GM12878 (cell line): ENCODE measurements at regions not wholly inside any gene's neighbourhood (a gene's known extent, or its start where the extent isn't known, plus 50 kb on each side); places are given as distances from the start of the nearest gene placed in this dataset.

ENCODE experiments used
- CREM ChIP-seq: IDR thresholded peaks from 2 replicates; pipeline ENCODE4 v1.6.1; 2014; ENCODE audit warnings: antibody characterized with exemption, low read depth
- EED ChIP-seq: sonication (generic); IDR thresholded peaks from 2 replicates; pipeline ENCODE4 v1.6.1; 2016; ENCODE audit warnings: antibody characterized with exemption, low read depth
- IKZF2 ChIP-seq, 2 experiments: fragments of 450-650 bp; IDR thresholded peaks; 2 replicates each; pipeline ENCODE4 v1.6.1; 2017; ENCODE audit warnings: mild to moderate bottlenecking in 2 of 2, moderate library complexity in 2 of 2
- IRF3 ChIP-seq: fragments of 450-650 bp; IDR thresholded peaks from 2 replicates; pipeline ENCODE4 v1.6.1; 2014; ENCODE audit warnings: mild to moderate bottlenecking
- MTA3 ChIP-seq: IDR thresholded peaks from 2 replicates; pipeline ENCODE4 v1.6.1; 2012; ENCODE audit warnings: low read length, inconsistent platforms, borderline replicate concordance
- RELA ChIP-seq: fragments of 450-650 bp; IDR thresholded peaks from 2 replicates; pipeline ENCODE4 v1.8.0; 2014; ENCODE audit warnings: borderline replicate concordance; ENCODE audit not compliant: partially characterized antibody
- ZBTB33 ChIP-seq: fragments of 450-650 bp; IDR thresholded peaks from 2 replicates; pipeline ENCODE4 v1.6.1; 2017; ENCODE audit warnings: mild to moderate bottlenecking
- ZBTB4 ChIP-seq: fragments of 450-650 bp; formaldehyde crosslinking; IDR thresholded peaks from 2 replicates; pipeline ENCODE4 v1.4.0; 2022; ENCODE audit warnings: mild to moderate bottlenecking, moderate library complexity
- ZNF217 ChIP-seq: fragments of 450-650 bp; IDR thresholded peaks from 2 replicates; pipeline ENCODE4 v1.6.1; 2017; ENCODE audit warnings: antibody characterized with exemption, mild to moderate bottlenecking

GRCh38 chr4:133713340-133713739 lies 488.2 kb downstream of the PABPC4L start (continued):
- TF ChIP-seq ZBTB33 (no peak), ZNF217 (no peak), RELA (no peak), IKZF2 (IDR thresholded peaks at IDR 0.05) (no peak), MTA3 (no peak), IRF3 (no peak), CREM (no peak), EED (no peak), ZBTB4 (CRISPR knock-in tag) (no peak)
